Mammary epithelial cell (primary cell): ENCODE measurements at regions not wholly inside any gene's neighbourhood (a gene's known extent, or its start where the extent isn't known, plus 50 kb on each side); places are given as distances from the start of the nearest gene placed in this dataset.

Source experiments
- CTCF ChIP-seq, 2 donors: IDR thresholded peaks in 1 of 2; conservative IDR thresholded peaks in 1 of 2; 2 replicates each; pipeline ENCODE4 v1.5.1; 2011 to 2012; ENCODE audit warnings: inconsistent platforms in 2 of 2, low read length in 2 of 2, mild to moderate bottlenecking in 2 of 2, control low read depth in 1 of 2, low read depth in 1 of 2; ENCODE audit not compliant: insufficient read depth in 1 of 2; ENCODE audit errors: extremely low read depth in 1 of 2
- EZH2 ChIP-seq: IDR thresholded peaks from 2 replicates; pipeline ENCODE4 v1.6.1; 2012; ENCODE audit warnings: low read length, inconsistent platforms, borderline replicate concordance

GRCh38 chr2:20560891-20561636, 89.8 kb downstream of the HS1BP3 start:
- no peak for TF ChIP-seq CTCF (conservative IDR thresholded peaks at IDR 0.05 in 1 of 2, IDR thresholded peaks at IDR 0.05 in 1 of 2; ENCODE audit: extremely low read depth in 1 of 2, insufficient read depth in 1 of 2, low read depth in 1 of 2, low read length in 2 of 2)
- TF ChIP-seq EZH2, result no peak
